H9 (cell line): ENCODE measurements at regions not wholly inside any gene's neighbourhood (a gene's known extent, or its start where the extent isn't known, plus 50 kb on each side); places are given as distances from the start of the nearest gene placed in this dataset.

ENCODE experiments used
- DNase-seq: peaks from one replicate; pipeline ENCODE4 v3.0.0-alpha.2; 2017
- H2AFZ ChIP-seq: one replicate; pipeline ENCODE4 v1.6.1; 2013; ENCODE audit warnings: mild to moderate bottlenecking, low read length, control low read depth, moderate library complexity
- H2AK5ac ChIP-seq: 2 replicates; pipeline ENCODE4 v1.6.1; 2013; ENCODE audit warnings: low read length, control low read depth, mixed read lengths; ENCODE audit not compliant: insufficient read length
- H2BK120ac ChIP-seq: one replicate; pipeline ENCODE4 v1.6.1; 2013; ENCODE audit warnings: low read depth, mild to moderate bottlenecking, low read length, control low read depth, inconsistent platforms; ENCODE audit not compliant: poor library complexity, severe bottlenecking
- H2BK12ac ChIP-seq: 2 replicates; pipeline ENCODE4 v1.6.1; 2013; ENCODE audit warnings: low read length, control low read depth, mixed read lengths, low read depth; ENCODE audit not compliant: insufficient read length
- H2BK15ac ChIP-seq: 2 replicates; pipeline ENCODE4 v1.6.1; 2013; ENCODE audit warnings: low read depth, low read length, control low read depth
- H2BK20ac ChIP-seq: one replicate; pipeline ENCODE4 v1.6.1; 2013; ENCODE audit warnings: low read depth, mild to moderate bottlenecking, low read length, control low read depth, inconsistent platforms; ENCODE audit not compliant: poor library complexity, severe bottlenecking
- H2BK5ac ChIP-seq: 2 replicates; pipeline ENCODE4 v1.6.1; 2013; ENCODE audit warnings: low read length, control low read depth, mixed read lengths; ENCODE audit not compliant: insufficient read length
- H3K14ac ChIP-seq: 2 replicates; pipeline ENCODE4 v1.6.1; 2013; ENCODE audit warnings: low read length, control low read depth; ENCODE audit not compliant: insufficient read depth
- H3K18ac ChIP-seq: 2 replicates; pipeline ENCODE4 v1.6.1; 2013; ENCODE audit warnings: low read depth, mild to moderate bottlenecking, mixed read lengths, low read length, control low read depth; ENCODE audit not compliant: insufficient read length
- H3K23ac ChIP-seq: 2 replicates; pipeline ENCODE4 v1.6.1; 2013; ENCODE audit warnings: low read length, control low read depth, mixed read lengths, low read depth; ENCODE audit not compliant: insufficient read length
- H3K23me2 ChIP-seq: 2 replicates; pipeline ENCODE4 v1.6.1; 2013; ENCODE audit warnings: low read depth, mild to moderate bottlenecking, mixed read lengths, low read length, control low read depth; ENCODE audit not compliant: insufficient read length, poor library complexity, severe bottlenecking
- H3K27ac ChIP-seq: 2 replicates; pipeline ENCODE4 v1.5.1; 2013; ENCODE audit warnings: low read length, control low read depth, mixed read lengths, low read depth; ENCODE audit not compliant: insufficient read length
- H3K27me3 ChIP-seq: 2 replicates; pipeline ENCODE4 v1.6.1; 2013; ENCODE audit warnings: low read length, control low read depth, inconsistent platforms; ENCODE audit not compliant: insufficient read depth
- H3K4ac ChIP-seq: 2 replicates; pipeline ENCODE4 v1.6.1; 2013; ENCODE audit warnings: low read depth, mild to moderate bottlenecking, control low read depth, inconsistent platforms, low read length, moderate library complexity
- H3K4me1 ChIP-seq: 2 replicates; pipeline ENCODE4 v1.6.1; 2013; ENCODE audit warnings: low read length, control low read depth, inconsistent platforms; ENCODE audit not compliant: insufficient read depth
- H3K4me2 ChIP-seq: 2 replicates; pipeline ENCODE4 v1.6.1; 2013; ENCODE audit warnings: low read length, control low read depth, mixed read lengths; ENCODE audit not compliant: insufficient read length, insufficient read depth
- H3K56ac ChIP-seq: 2 replicates; pipeline ENCODE4 v1.6.1; 2013; ENCODE audit warnings: low read depth, mild to moderate bottlenecking, mixed read lengths, low read length, control low read depth; ENCODE audit not compliant: insufficient read length
- H3K79me1 ChIP-seq: 2 replicates; pipeline ENCODE4 v1.6.1; 2013; ENCODE audit warnings: low read depth, mild to moderate bottlenecking, moderate library complexity, low read length, control low read depth, inconsistent platforms; ENCODE audit not compliant: insufficient read depth, poor library complexity, severe bottlenecking
- H3K79me2 ChIP-seq: 2 replicates; pipeline ENCODE4 v1.6.1; 2013; ENCODE audit warnings: low read length, control low read depth, inconsistent platforms; ENCODE audit not compliant: insufficient read depth
- H3K9ac ChIP-seq: 2 replicates; pipeline ENCODE4 v1.6.1; 2013; ENCODE audit warnings: low read length, control low read depth, mixed read lengths; ENCODE audit not compliant: insufficient read length; ENCODE audit errors: extremely low read depth
- H3K9me3 ChIP-seq: one replicate; pipeline ENCODE4 v1.6.1; 2013; ENCODE audit warnings: low read depth, low read length, inconsistent platforms; ENCODE audit not compliant: control insufficient read depth
- H3T11ph ChIP-seq: one replicate; pipeline ENCODE4 v1.6.1; 2013; ENCODE audit warnings: mild to moderate bottlenecking, low read length, control low read depth, inconsistent platforms
- H4K20me1 ChIP-seq: one replicate; pipeline ENCODE4 v1.6.1; 2013; ENCODE audit not compliant: control insufficient read depth, insufficient read length, insufficient read depth
- H4K5ac ChIP-seq: 2 replicates; pipeline ENCODE4 v1.6.1; 2013; ENCODE audit warnings: low read depth, mild to moderate bottlenecking, mixed read lengths, low read length, control low read depth; ENCODE audit not compliant: insufficient read length
- H4K8ac ChIP-seq: replicated peaks from 2 replicates; pipeline ENCODE4 v1.6.1; 2013; ENCODE audit warnings: low read length, control low read depth, mixed read lengths, low read depth; ENCODE audit not compliant: insufficient read length
- H4K91ac ChIP-seq: 2 replicates; pipeline ENCODE4 v1.6.1; 2013; ENCODE audit warnings: low read depth, mild to moderate bottlenecking, moderate library complexity, mixed read lengths, low read length, control low read depth; ENCODE audit not compliant: insufficient read length
- H3K27ac Mint-ChIP-seq, 3 experiments: 2 replicates in 2 of 3; 3 replicates in 1 of 3; pipeline ENCODE4 v1.8.0; 2020 to 2021; ENCODE audit warnings: mixed read lengths in 3 of 3, mild to moderate bottlenecking in 1 of 3, moderate library complexity in 1 of 3
- H3K27me3 Mint-ChIP-seq: 2 replicates; pipeline ENCODE4 v1.8.0; 2021; ENCODE audit warnings: low read depth, mild to moderate bottlenecking, moderate library complexity, mixed read lengths
- H3K36me3 Mint-ChIP-seq, 3 experiments: 2 replicates in 2 of 3; 3 replicates in 1 of 3; pipeline ENCODE4 v1.8.0; 2020 to 2021; ENCODE audit warnings: low read depth in 3 of 3, mixed read lengths in 3 of 3; ENCODE audit not compliant: insufficient read depth in 1 of 3
- H3K4me1 Mint-ChIP-seq, 2 experiments: 2 replicates each; pipeline ENCODE4 v1.8.0; 2020; ENCODE audit warnings: mixed read lengths in 2 of 2
- H3K4me3 Mint-ChIP-seq, 2 experiments: 2 replicates in 1 of 2; 3 replicates in 1 of 2; pipeline ENCODE4 v1.8.0; 2020 to 2021; ENCODE audit warnings: mild to moderate bottlenecking in 2 of 2, mixed read lengths in 2 of 2, moderate library complexity in 1 of 2
- H3K9me3 Mint-ChIP-seq, 2 experiments: 2 replicates in 1 of 2; 3 replicates in 1 of 2; pipeline ENCODE4 v1.8.0; 2020; ENCODE audit warnings: mild to moderate bottlenecking in 2 of 2, mixed read lengths in 2 of 2, moderate library complexity in 1 of 2
- CTCF ChIP-seq: fragments of 200-600 bp; sonication (generic); conservative IDR thresholded peaks from 3 replicates; pipeline ENCODE4 v1.8.0; 2021; ENCODE audit warnings: antibody characterized with exemption, mild to moderate bottlenecking
- WGBS: extraction: QIAGEN DNeasy Blood & Tissue Kit; methylation state at CpG from one replicate; pipeline ENCODE4 v1.1.7; 2013; ENCODE audit warnings: missing lambda C conversion rate, low lambda C conversion rate, mixed read lengths; ENCODE audit not compliant: insufficient read length; ENCODE audit errors: extremely low coverage; 5-methylcytosine and 5-hydroxymethylcytosine counted together

GRCh38 chr10:121081306-121081705, 230.1 kb downstream of the WDR11 start:
- no CpG with 5 or more reads among the region's 3 CpGs for WGBS
- H3K9me3 Mint-ChIP-seq = peaks cover 2% of the 10 kb centered on the region in 2 experiments; a peak in 2 of 5 replicates
- no peak overlapping the region for H2AK5ac ChIP-seq
- no peak overlapping the region for H3K14ac ChIP-seq
- no peak overlapping the region for H4K91ac ChIP-seq
- no peak overlapping the region for H4K8ac ChIP-seq
- no peak overlapping the region for H4K5ac ChIP-seq
- H3T11ph ChIP-seq = no peak overlapping the region
- H2BK20ac ChIP-seq = no peak overlapping the region
- no peak overlapping the region for H3K18ac ChIP-seq
- no peak for DNase-seq
- no peak overlapping the region for H3K56ac ChIP-seq
- H3K9me3 ChIP-seq = no peaks in the 10 kb centered on the region
- H3K4ac ChIP-seq = no peak overlapping the region
- no peaks in the 10 kb centered on the region; the same call in 1 of the 2 replicates for H3K27me3 Mint-ChIP-seq
- peaks cover 3% of the 10 kb centered on the region; the same call in 1 of the 2 replicates for H3K4me1 ChIP-seq
- no peaks in the 10 kb centered on the region for H3K79me2 ChIP-seq
- no peak overlapping the region for H3K23ac ChIP-seq
- no peak for TF ChIP-seq CTCF
- H3K4me1 Mint-ChIP-seq = peaks cover 26 to 29% of the 10 kb centered on the region in 2 experiments
- no peak overlapping the region for H2BK120ac ChIP-seq
- H3K4me2 ChIP-seq = no peak overlapping the region
- H3K4me3 Mint-ChIP-seq = no peak overlapping the region
- H3K27ac Mint-ChIP-seq = peak overlapping the region in 1 of 3 experiments; percentile 28; a peak in 1 of 7 replicates
- H3K9ac ChIP-seq = no peak overlapping the region
- H3K27me3 ChIP-seq = no peaks in the 10 kb centered on the region
- no peaks in the 10 kb centered on the region for H3K79me1 ChIP-seq
- no peaks in the 10 kb centered on the region for H3K23me2 ChIP-seq
- H2BK5ac ChIP-seq = no peak overlapping the region
- no peak overlapping the region for H3K27ac ChIP-seq
- no peak overlapping the region for H2BK12ac ChIP-seq
- peaks cover 0 to 6% (median 0%) of the 10 kb centered on the region in 3 experiments; a peak in 1 of 7 replicates for H3K36me3 Mint-ChIP-seq
- no peak overlapping the region for H2BK15ac ChIP-seq
- no peak overlapping the region for H2AFZ ChIP-seq
- no peaks in the 10 kb centered on the region for H4K20me1 ChIP-seq
